Right lung (tissue), 2 donors: ENCODE measurements at regions not wholly inside any gene's neighbourhood (a gene's known extent, or its start where the extent isn't known, plus 50 kb on each side); places are given as distances from the start of the nearest gene placed in this dataset.

Experiments
- DNase-seq, 2 donors: peaks; one replicate each; pipeline ENCODE4 v3.0.0-alpha.2; 2013

DNA sequence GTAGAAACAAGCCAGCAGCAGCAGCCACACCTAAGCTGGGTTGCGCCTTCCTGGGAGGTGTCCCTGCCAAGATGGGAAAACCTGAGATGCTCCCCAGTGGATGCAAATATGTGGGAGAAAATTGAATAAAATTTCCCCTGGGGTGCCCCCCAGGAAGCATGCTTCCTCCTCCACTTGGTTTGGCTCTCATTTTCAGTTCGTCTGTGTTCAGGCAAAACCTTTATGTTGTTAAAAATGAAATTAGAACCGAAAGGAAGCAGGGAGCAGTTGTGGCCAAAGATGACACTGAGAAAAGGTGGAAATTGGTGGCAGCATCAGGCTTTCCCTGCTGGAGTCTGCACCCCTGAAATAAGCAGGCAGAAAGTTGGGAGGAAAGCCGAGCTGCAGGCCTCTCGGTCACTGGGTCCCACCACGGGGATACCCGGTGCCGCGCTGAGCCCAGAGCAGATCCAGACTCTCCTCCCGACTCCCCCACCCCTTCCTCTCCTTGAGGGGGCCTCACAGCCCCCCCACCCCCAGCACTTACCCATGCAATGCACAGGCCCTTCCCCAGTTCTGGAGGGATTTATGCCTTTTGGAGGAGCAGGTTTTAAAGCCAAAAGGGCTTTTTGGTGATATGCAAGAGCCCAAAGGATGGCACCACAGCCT is 267.7 kb upstream of the SPRED2 start:
- DNase-seq, result no peak

DNA sequence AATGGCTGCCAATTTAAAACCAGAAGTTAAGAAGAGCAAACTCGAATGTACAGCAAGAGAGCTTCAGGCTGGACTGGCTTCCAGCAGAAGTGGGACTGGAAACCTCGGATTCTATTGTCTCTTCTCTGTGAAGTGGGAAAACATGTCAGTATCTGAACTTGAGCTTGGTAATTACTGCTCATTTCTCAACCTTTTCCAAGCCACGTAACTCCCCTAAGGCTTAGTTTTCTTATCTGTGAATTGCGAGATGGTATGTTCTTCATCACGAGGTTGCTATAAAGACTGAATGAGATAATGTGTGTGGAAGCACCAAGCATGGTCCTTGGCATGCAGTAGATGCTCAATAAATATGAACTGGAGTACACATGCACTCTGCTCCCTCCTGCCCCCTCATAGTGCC is 259.4 kb upstream of the SPRED2 start:
- DNase-seq, result no peak

DNA sequence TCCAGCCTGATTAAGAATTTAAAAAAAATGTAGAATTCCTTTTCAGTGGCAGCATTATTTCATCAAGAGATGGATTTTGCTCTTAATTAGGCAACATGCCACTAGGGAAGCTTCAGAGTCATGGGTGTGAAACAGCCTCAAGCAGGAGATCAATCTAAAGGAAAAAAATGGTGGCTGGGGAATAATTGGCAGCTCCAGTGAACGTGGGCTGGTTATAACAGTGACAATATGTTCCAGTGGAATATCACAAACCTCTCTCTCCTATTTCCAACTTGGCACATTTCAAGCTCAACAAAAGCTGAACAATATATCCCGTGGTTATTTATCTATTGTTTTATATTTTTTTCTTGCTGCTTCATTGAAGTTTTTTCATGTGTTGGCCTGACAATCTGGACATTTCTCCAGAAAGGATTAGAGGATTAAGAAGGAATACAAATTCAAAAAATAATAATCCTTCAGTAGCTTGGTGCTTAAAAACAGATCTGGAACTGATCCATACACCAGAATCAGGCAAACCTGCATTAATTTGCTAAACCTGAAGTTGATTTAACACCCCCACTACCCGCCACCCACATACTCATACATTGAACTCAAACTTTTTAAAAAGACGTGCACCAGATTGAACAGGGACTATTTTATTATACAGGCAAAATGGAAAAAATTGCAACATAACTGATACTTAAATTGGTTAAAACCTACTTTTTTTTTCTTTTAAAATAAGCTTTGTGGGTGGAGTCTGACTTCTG is 255.9 kb upstream of the SPRED2 start:
- DNase-seq, result no peak

- no peak for DNase-seq
Measured at GRCh38 chr2:65687614-65688013, 255.2 kb upstream of the SPRED2 start.

DNA sequence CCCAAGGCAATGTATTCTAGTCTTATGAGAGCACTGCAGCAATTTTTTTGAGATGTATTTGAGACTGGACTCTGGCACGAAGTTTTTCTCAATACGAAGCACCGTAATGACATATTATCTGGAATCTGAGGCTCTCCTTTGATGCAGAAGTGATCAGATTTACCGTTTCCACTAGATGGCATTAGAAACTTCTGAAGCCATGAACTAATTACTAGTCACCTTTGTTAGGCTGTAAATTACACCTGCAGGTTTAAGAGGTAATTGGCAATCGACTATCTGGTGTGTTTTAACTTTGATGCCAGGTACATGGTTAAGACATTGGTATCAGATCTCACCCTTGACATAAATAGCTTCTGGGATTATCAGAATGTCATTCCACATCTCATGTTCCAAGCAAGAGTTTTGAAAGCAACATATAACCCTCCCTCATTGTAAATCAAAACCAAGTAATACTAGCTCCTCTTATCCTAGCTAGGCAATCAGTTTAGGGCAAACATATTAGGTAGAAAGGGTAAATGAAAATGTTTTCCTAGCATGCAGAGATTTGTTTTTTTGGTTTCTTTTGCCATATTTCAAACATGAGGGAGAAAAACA is 254.6 kb upstream of the SPRED2 start:
- no peak for DNase-seq

DNA sequence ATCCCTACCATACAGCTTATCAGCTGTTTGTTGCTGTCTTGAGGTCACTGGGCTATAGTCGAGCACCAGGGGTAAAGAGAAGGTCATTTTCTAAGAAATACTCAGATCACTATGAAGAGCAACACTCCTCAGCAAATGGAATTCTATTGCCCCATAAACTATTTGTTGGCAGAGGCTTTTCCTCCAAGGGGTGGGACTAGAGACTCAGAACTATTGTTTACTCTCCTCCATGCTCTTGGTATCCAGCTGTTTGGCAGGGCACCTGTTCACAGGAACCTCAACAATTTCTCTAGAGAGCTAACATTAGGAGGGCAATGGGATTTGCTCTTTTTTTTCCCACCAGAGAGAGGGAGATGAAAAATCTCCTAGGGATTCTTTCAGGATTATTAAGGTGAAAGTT is 249.1 kb upstream of the SPRED2 start:
- DNase-seq, result no peak

GRCh38 chr2:65678779-65679391 is 246.5 kb upstream of the SPRED2 start:
- DNase-seq, result no peak

DNA sequence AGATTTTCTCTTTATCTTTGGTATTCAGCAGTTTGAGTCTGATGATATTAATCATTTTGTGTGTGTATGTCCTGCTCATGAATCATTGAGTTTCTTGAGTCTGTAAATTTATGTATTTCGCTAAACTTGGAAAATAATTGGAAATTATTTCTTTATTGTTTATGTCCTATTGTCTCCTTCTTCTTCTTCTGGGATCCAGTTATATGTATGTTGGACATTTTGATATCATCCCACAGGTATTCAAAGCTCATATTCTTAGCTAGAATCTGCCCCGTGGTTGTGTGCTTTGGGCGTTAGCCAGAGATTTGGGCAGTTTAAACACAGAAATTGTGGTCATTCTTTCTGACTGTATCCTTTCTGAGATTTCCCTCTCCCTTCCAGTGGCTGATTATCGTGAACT is 243.0 kb upstream of the SPRED2 start:
- no peak for DNase-seq

- no peak for DNase-seq
Measured at GRCh38 chr2:65671670-65672242, 239.4 kb upstream of the SPRED2 start.

- DNase-seq, result no peak
Measured at GRCh38 chr2:65669574-65669973, 237.2 kb upstream of the SPRED2 start.

- no peak for DNase-seq
Measured at GRCh38 chr2:65668744-65669143, 236.3 kb upstream of the SPRED2 start.

GRCh38 chr2:65666156-65666725 is 233.8 kb upstream of the SPRED2 start:
- no peak for DNase-seq

DNA sequence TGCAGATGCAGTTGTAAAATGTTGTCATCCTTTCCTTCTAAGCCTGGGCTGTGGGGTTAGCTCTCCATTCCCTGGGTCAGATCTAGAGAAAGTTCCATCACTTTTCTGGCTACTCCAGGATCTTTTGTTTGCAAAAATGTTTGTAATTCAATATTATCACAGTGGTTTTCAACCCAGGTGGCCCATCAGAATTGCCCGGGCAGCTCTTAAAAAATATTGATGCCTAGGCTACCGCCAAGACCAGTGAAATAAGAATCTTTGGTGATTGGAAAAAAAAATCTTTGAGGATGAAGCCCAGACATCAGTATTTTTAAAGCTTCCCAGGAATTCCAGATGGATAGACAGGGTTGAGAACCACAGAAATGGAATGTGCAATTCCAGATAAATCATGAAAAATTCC is 232.5 kb upstream of the SPRED2 start:
- no peak for DNase-seq

DNA sequence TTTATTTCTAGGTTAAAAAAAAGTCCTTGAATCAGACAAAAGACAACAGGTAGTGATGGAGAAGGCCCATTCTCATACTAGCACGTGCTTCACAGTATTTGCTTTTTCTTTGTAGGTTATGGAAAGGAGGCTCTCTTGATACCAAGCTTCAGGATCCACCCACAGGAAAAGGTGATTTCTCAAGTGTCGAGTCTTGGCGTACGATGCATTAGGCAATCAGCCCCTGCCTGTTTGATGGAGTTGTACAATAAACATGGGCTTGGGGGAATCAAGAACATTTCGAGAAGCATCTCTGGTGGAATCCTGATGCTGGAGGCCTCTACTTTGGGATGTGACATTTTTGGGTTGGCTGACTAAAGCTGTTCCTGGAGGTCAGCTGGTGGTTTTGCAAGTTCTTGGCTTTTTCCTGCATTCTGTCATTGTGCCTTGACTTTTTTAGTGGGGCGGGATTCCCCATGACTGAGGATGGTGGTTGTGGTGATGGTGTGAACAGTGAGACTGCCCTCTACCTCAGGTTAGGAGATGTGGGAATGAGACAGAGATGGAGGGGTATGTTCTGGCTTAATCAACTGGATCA is 231.5 kb upstream of the SPRED2 start:
- no peak for DNase-seq

- peak; percentile 24 to 31 for DNase-seq
Measured at GRCh38 chr2:65662654-65663432, 230.4 kb upstream of the SPRED2 start.

DNA sequence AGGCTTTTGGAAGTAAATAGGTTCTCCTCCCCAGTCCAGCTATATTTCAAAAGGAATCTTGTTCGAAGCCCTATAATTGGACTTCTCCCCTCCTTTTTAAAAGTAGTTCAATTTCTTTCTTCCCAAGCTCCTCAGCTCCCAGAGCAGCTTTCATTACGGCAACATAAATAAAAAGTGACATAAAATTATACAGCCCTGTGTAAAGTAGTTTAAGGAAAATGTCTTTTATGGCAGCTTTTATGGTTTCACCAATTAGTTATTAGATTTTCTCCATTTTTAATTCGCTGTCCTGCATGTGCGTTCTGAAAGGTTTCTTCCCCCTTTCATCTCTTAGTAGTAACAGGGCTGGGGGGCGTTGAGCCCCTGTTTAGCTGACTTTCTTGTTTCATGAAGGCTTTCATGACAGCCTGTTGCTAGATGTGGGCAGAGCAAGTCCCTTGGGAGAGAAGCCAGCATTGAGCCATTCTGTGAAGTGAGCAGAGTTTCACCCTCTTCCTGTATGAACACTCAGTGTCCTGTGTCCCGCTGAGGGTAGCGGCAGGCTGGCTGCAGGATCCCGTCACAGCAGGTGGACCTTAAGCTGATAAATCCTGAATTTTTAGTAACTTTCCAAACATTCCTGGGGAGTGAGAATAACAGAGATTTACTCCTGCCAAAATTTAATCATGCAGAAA is 229.7 kb upstream of the SPRED2 start:
- no peak for DNase-seq

- DNase-seq, result peak in 1 of 2 donors; percentile 24
Measured at GRCh38 chr2:65660340-65660739, 227.9 kb upstream of the SPRED2 start.

GRCh38 chr2:65658881-65659280 is 226.5 kb upstream of the SPRED2 start:
- no peak for DNase-seq

DNA sequence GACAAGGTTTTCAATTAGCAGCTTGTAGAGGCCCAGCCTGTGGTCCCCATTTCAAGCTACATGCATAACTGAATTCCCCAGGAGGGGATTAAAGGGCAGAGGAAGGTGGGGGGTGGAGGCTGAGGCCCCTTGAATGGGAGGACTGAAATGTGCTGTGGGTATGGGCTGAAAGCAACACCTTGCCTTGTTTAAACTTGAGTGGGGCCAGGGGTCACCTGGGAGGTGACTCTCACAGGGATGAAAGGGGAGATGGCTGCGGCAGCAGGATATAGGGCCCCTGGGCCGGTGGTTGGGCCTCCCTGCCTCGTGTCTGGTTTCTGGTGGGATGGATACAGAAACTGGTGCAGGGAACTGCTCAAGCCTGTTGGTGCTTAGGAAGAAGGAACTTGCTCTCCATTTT is 225.9 kb upstream of the SPRED2 start:
- no peak for DNase-seq

- DNase-seq, result no peak
Measured at GRCh38 chr2:65656160-65656718, 223.8 kb upstream of the SPRED2 start.
